ENCODE measurements at regions not wholly inside any gene's neighbourhood (a gene's known extent, or its start where the extent isn't known, plus 50 kb on each side); places are given as distances from the start of the nearest gene placed in this dataset.

GRCh38 chr7:1358376-1359050, 100.8 kb downstream of the MICALL2 start:
- no peak for TF ChIP-seq POLR2AphosphoS5 (IDR thresholded peaks at IDR 0.05; ENCODE audit: insufficient read depth in 1 of 2, low read depth in 1 of 2)
- no peak for TF ChIP-seq CTCF (IDR thresholded peaks at IDR 0.05)
